RWPE2 (cell line): ENCODE measurements at regions not wholly inside any gene's neighbourhood (a gene's known extent, or its start where the extent isn't known, plus 50 kb on each side); places are given as distances from the start of the nearest gene placed in this dataset.

Experiments used
- ATAC-seq: fragments of 200-7000 bp; cut with Tn5 transposase; 3 replicates; pipeline ENCODE4 v1.9.1; 2021; ENCODE audit warnings: low read depth
- DNase-seq: peaks from one replicate; pipeline ENCODE4 v3.0.0-alpha.2; 2020; ENCODE audit warnings: low spot score
- H3K27ac ChIP-seq: fragments of 450-650 bp; 2 replicates; pipeline ENCODE4 v1.5.1; 2017; ENCODE audit warnings: mild to moderate bottlenecking; ENCODE audit not compliant: poor library complexity, severe bottlenecking
- H3K27me3 ChIP-seq: fragments of 250-450 bp; sonication (Bioruptor Pico); 2 replicates; pipeline ENCODE4 v1.5.1; 2021; ENCODE audit warnings: mild to moderate bottlenecking, moderate library complexity; ENCODE audit not compliant: insufficient read depth, poor library complexity, severe bottlenecking
- H3K36me3 ChIP-seq: fragments of 250-450 bp; sonication (Bioruptor Pico); 2 replicates; pipeline ENCODE4 v1.5.1; 2020; ENCODE audit warnings: low read depth, mild to moderate bottlenecking, moderate library complexity
- H3K4me1 ChIP-seq: fragments of 250-450 bp; sonication (Bioruptor Pico); 2 replicates; pipeline ENCODE4 v1.5.1; 2021; ENCODE audit warnings: mild to moderate bottlenecking, moderate library complexity; ENCODE audit not compliant: insufficient read depth, poor library complexity, severe bottlenecking
- H3K4me3 ChIP-seq: fragments of 250-450 bp; sonication (Bioruptor Pico); 2 replicates; pipeline ENCODE4 v1.5.1; 2021; ENCODE audit warnings: mild to moderate bottlenecking, moderate library complexity; ENCODE audit not compliant: severe bottlenecking
- H3K9me3 ChIP-seq: fragments of 250-450 bp; sonication (Bioruptor Pico); 2 replicates; pipeline ENCODE4 v1.5.1; 2021; ENCODE audit warnings: mild to moderate bottlenecking, moderate library complexity; ENCODE audit not compliant: severe bottlenecking
- TF ChIP-seq, protein P1 (sequence below): fragments of 450-650 bp; IDR thresholded peaks from one replicate; pipeline ENCODE4 v1.5.1; 2017; ENCODE audit warnings: mild to moderate bottlenecking, moderate library complexity; ENCODE audit not compliant: poor library complexity, severe bottlenecking

DNA sequence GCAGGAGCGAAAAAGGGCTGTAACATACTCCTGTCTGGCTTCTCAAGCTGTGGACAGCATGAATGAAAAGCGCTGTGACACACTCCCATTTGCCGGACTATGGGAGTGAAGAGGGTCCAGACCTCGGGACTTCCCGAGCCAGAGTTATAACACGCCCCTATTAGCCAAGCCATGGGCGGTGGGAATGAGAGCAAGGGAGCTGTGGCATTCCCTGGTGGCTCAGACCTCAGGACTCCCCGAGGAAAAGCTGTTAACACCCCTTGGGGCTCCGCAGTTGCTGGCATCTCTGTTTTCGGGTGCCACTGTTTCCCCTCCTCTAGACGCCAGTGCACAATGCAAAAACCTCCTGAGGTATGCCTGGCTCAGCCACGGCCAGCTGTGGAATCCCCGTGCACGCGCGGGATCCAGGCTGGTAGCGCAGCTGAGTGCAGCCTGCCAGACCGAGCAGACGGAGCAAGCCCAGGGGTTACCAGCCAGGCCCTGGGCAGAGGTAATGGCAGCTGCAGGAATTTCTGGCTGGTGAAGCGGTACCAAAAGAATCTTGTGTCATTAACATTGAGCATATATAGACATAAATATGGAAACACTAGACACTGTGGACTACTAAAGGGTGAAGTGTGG lies 1534.6 kb upstream of the PRR20A start:
- Histone ChIP-seq H3K27me3 (no peaks in the 10 kb centered on the region), H3K27ac (no peak overlapping the region), H3K4me3 (no peak overlapping the region), H3K36me3 (no peaks in the 10 kb centered on the region), H3K9me3 (no peaks in the 10 kb centered on the region), H3K4me1 (no peaks in the 10 kb centered on the region)
- ATAC-seq: no peak
- TF ChIP-seq, protein P1, sequence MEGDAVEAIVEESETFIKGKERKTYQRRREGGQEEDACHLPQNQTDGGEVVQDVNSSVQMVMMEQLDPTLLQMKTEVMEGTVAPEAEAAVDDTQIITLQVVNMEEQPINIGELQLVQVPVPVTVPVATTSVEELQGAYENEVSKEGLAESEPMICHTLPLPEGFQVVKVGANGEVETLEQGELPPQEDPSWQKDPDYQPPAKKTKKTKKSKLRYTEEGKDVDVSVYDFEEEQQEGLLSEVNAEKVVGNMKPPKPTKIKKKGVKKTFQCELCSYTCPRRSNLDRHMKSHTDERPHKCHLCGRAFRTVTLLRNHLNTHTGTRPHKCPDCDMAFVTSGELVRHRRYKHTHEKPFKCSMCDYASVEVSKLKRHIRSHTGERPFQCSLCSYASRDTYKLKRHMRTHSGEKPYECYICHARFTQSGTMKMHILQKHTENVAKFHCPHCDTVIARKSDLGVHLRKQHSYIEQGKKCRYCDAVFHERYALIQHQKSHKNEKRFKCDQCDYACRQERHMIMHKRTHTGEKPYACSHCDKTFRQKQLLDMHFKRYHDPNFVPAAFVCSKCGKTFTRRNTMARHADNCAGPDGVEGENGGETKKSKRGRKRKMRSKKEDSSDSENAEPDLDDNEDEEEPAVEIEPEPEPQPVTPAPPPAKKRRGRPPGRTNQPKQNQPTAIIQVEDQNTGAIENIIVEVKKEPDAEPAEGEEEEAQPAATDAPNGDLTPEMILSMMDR: no peak
- DNase-seq: no peak

DNA sequence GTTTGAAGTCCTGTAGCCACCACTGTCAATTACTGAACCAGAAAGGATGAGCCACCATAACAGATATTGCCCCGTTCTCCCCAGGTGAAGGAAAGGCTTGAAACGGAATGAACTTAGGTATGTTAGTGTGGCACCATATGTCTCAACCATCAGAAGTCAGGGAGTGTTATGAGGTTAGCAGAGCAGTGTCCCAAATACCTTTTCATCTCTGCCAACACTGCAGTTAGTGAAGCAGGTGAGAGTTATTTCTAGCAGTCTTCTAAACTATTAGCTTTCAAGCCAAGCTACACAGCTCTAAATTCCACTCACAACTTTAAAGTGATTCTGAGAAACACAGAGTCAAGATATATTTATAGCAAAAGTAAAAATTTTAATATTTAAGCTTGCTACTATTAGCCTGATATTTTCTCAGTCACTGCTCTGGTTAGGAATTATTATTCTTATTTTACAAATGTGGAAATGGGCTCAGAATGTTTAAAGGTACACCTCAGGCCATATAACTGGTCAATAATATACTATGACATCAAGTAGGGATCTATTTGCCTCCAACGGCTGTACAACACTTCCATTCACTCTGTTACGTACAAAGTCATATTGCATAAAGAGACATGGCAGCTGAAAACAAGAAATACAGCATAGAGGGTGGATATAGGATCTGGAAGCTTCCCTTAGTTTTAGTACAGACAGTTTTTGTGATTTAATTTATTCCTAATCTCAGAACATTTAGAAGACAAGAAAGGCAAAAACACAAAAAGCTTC lies 1527.1 kb upstream of the PRR20A start:
- TF ChIP-seq, protein P1: no peak

DNA sequence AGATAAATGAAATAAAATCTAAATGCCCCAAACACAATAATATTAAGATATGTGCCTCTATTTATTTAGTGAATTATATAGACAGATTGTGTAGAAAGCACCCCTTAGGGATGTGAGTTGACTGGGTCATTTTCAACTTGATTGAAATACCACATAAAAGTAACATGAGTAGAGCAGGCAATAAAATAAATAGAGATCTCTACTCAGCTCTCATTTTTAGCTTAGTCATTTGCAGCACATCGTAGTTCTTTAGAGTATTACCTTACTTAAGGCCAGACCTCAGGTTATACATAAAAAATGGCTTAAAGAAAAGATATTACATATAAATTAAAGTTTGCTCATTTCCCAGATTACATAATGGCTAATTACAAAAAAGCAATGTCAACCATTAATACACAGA lies 1525.6 kb upstream of the PRR20A start:
- Histone ChIP-seq H3K27ac (no peak overlapping the region), H3K36me3 (no peaks in the 10 kb centered on the region), H3K9me3 (no peaks in the 10 kb centered on the region), H3K4me1 (no peaks in the 10 kb centered on the region), H3K27me3 (no peaks in the 10 kb centered on the region), H3K4me3 (no peak overlapping the region)
- TF ChIP-seq, protein P1: no peak
- ATAC-seq (no peak), DNase-seq (no peak)

More for the DNA sequence above, 1527.1 kb upstream of the PRR20A start:
- DNase-seq (no peak), ATAC-seq (no peak)
- no peaks in the 10 kb centered on the region for H3K4me1 ChIP-seq
- no peak overlapping the region for H3K27ac ChIP-seq
- no peaks in the 10 kb centered on the region for H3K9me3 ChIP-seq
- H3K4me3 ChIP-seq: no peak overlapping the region
- no peaks in the 10 kb centered on the region for H3K36me3 ChIP-seq
- no peaks in the 10 kb centered on the region for H3K27me3 ChIP-seq

DNA sequence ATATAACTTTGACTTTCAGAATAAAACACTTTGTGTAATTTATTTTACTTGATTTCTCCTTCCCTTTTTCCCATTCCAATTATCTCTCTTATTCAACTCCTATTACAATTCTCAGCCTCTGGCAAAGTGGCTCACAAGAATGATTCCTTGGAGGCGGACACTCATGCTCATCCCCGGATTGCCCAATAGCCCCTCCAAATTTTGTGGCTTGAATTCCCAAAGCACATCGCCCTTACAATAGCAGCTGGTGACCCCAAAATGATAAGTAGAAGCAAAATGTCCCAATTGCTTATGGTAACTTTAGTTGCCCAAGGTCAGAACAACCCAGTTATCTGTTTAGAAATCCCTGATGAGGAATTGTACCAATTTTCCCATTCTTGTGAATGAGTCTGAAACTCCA lies 1523.5 kb upstream of the PRR20A start:
- TF ChIP-seq, protein P1: no peak
- Histone ChIP-seq H3K4me3 (no peak overlapping the region), H3K27ac (no peak overlapping the region), H3K27me3 (no peaks in the 10 kb centered on the region), H3K36me3 (no peaks in the 10 kb centered on the region), H3K9me3 (no peaks in the 10 kb centered on the region), H3K4me1 (no peaks in the 10 kb centered on the region)
- ATAC-seq (no peak), DNase-seq (no peak)

DNA sequence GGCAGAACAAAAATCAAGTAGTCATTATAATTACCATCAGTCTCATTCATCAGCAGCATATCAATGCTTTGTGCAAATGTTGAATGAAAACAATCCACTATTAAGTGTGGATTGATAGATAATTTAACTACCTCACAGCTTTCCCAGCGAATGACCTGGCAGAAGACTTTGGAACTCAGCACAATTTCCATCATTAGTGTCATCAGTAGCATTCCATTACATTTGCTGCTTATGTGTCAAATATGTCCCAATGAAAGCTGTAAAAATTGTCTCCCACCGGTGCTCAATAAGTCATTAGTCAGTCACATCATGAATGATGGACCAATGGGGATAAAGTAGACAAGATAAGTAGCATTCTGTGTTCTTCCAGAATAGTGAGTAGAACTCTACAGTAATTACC lies 1513.5 kb upstream of the PRR20A start:
- ATAC-seq: no peak
- H3K9me3 ChIP-seq: no peaks in the 10 kb centered on the region
- TF ChIP-seq, protein P1: no peak
- H3K36me3 ChIP-seq: no peaks in the 10 kb centered on the region
- H3K27ac ChIP-seq: no peak overlapping the region
- no peaks in the 10 kb centered on the region for H3K27me3 ChIP-seq
- no peak for DNase-seq
- H3K4me3 ChIP-seq: no peak overlapping the region
- H3K4me1 ChIP-seq: no peaks in the 10 kb centered on the region
